GM21723 (cell line): ENCODE measurements at regions not wholly inside any gene's neighbourhood (a gene's known extent, or its start where the extent isn't known, plus 50 kb on each side); places are given as distances from the start of the nearest gene placed in this dataset.
"Not testable (repeated sequence)": the region's sequence is repeated elsewhere in the genome, so short reads cannot be mapped to it uniquely, and the experiment has no call there.

ENCODE experiments used
- ATAC-seq: cut with Tn5 transposase; IDR thresholded peaks from one replicate; pipeline ENCODE4 v1.9.1; 2021; ENCODE audit warnings: mild to moderate bottlenecking, moderate library complexity; ENCODE audit not compliant: unreplicated experiment

DNA sequence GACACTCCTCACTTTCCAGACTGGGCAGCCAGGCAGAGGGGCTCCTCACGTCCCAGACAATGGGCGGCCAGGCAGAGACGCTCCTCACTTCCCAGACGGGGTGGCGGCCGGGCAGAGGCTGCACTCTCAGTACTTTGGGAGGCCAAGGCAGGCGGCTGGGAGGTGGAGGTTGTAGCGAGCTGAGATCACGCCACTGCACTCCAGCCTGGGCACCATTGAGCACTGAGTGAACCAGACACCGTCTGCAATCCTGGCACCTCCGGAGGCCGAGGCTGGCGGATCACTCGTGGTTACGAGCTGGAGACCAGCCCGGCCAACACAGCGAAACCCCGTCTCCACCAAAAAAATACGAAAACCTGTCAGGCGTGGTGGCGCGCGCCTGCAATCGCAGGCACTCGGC is 134.1 kb upstream of the BOD1L1 start:
- not testable (repeated sequence) for ATAC-seq

DNA sequence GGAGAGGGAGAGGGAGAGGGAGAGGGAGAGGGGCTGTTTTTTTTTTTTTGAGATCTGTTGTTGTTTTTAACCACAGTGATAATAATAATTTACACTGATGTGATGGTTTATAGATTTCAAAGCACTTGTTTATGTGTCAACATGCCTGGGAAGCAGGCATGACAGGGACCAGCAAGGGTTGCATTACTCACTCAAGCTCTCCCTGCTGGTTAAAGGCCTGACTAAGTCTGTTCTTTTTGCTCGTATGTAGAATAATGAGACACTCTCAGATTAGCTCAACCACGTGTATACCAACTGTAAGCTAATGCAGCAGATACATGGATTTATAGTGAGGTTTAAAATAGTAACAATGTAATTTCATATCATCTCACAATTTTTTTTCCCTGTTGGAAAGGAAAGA is 134.6 kb upstream of the BOD1L1 start:
- ATAC-seq = no peak

DNA sequence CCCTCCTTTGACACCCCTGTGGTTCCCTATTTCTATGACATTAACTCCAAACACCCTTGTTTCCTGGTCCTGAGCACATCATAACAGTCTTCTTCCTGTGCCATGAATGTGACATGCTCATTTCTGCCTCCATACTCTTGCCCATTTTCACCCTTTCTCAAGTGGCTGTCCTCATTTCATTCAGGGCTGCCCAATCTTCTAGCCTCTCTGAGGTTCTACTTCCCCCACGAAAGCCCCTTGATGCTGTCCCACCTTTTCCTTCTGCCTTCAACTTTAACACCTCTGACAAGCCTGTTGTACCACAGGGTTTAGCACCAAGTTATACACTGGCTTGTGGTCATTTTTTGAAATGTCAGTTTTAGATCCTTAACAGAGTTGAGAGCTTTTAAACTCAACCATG is 136.2 kb upstream of the BOD1L1 start:
- no peak for ATAC-seq

DNA sequence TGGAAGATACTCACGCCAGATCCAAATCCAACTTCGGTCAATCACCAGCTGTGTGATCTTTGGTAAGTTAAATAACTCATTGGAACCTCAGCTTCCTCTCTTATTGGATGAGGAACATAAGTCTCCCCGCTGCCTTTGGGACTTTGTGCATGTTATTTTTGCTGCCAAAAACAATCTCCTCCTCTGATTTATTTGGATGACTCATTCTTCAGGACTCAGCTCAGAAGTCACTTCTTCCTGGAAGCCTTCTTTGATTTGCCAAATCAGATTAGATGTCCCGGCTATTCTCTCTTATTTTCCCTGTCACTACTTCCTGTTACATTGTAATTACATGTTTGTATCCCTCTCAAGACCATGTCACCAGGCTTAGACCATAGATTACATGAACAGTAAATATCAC is 138.0 kb upstream of the BOD1L1 start:
- no peak for ATAC-seq

DNA sequence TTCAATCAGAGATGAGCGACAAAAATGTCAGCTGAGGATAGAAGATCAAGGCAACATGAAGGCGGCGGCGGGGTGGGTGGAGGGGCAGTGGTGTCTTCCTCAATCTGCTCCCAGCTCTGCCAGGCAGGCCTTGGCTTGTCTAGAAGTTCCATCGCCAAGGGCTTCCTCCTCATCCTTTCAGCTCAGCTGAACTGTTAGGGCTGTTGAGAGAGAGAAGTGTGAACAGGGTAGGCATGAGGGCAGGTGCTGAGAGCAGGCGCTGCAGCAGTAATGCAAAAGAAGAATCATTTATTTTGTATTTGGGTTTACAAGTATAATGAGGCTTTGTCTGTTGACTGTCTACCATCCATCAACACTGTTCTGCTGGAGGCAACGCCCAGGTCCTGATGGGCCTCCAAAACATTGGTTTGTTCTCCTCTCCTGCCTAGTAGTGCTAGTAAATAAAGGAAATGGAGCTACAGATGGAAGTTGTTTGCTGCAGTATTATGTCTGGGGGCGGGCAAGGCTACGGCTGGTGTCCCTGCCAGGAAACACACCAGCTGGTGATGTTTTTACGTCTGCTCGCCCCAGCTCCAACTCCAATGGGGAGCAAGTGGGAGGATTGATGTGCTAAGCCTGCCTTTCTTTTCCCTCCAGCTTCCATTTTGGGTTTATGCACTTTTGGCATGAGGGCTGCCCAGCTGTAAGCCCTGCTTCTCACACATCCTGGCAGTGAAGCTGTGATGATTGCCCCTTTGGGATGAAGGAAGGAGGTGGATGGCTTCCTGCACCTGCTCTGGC is 139.4 kb upstream of the BOD1L1 start:
- no peak for ATAC-seq

DNA sequence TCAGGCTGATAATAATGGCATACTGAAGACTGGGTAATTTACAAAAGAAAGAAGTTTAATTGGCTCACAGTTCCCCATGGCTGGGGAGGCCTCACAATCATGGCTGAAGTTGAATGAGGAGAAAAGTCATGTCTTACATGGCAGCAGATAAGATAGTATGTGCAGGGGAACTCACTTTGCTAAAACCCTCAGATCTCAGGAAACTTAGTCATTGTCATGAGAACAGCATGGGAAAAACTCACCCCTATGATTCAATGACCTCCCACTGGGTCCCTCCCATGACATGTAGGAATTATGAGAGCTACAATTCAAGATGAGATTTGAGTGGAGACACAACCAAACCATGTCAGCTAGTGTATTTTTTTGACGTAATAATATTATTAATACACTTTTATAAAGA is 149.8 kb upstream of the BOD1L1 start:
- no peak for ATAC-seq

DNA sequence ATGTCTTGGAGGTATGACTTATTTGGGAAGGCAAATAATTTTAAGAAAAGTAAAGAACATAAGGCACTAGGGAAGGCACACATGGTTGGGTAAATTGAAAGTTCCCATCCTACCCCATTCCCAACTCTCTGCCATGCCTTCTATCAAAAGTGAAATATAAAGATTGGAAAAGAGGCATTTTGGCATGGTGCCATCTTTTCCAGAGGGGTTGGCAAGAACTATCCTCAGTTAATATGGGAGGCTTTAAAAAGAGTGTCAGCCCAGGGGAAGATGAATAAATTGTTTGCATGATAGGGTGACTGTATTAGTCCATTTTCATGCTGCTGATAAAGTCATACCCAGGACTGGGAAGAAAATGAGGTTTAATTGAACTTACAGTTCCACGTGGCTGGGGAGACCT is 150.8 kb upstream of the BOD1L1 start:
- ATAC-seq = no peak

DNA sequence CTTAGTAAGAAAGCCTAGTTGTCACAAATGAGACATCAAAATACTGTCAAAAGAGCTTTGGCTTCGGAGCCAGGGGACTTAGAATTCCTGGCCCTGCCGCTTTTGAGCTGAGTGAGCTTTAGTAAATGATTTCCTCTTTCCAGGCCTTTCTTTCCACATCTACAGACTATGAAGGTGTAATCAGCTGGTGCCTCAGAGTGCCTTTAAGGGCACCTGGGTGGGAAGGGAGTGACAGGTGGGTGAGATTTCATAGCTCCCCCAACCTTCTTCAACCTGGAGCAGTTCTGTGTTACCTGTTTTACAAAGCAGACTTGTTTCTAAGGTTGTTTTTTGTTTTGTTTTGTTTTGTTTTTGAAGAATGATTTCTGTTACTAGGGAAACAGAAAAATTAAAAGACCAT is 154.7 kb upstream of the BOD1L1 start:
- no peak for ATAC-seq

DNA sequence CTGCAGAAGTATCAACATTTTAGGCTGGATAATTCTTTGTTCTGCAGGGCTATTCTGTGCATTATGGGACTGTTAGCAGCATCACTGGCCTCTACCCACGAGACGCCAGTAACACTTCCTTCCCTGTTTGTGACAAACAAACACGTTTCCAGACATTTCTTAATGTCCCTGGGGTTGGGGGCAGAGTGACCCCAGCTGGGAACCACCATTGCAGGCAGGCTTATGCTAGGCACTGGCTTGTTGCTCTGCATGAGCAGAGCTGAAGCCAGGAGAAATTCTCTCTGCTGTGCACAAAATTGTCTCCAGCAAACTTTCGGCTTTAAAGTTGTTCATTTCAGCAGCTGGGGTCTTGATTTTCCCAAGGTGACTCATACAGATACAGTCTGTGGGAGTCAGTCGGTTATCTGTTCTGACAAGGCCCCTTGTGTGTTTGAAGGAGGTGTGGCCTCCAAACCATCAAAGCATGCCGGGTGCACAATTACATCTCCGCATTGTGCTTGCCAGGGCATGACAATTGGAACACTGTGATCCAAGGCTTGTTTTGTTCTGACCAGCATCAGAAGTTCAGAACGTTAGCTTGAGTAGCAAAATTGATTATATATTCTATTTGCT is 156.4 kb upstream of the BOD1L1 start:
- ATAC-seq = no peak

DNA sequence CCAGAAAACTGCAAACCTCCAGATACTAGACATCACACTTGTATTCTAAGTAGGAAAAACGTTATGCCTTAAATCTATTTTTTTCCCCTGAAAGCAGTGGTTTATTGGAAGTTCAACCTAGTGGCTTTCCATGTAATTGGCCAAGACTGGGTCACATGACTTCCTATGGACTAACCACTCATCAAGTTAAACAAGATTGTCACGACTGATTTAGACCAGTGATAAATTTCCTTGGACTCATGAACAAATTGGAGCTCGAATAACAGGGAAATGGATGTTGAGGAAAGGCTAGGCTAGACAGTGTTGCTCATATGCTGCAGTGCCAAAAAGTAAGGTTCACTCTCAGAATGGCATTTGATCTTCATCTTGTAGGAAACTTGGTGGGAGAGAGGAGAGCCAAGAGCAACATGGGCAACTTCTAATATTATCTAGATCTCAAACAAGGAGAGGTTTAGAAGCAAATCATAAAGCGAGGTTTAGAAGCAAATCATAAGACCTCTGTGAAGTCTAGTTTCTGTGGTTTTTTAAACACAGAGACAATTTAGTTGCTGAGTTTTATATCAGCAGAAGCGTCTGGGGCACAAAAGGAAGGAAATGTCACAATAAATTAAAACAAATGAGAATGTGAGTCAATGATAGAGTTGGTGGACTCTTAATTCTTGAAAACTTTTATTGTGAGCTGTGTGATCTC is 165.6 kb upstream of the BOD1L1 start:
- ATAC-seq = no peak

DNA sequence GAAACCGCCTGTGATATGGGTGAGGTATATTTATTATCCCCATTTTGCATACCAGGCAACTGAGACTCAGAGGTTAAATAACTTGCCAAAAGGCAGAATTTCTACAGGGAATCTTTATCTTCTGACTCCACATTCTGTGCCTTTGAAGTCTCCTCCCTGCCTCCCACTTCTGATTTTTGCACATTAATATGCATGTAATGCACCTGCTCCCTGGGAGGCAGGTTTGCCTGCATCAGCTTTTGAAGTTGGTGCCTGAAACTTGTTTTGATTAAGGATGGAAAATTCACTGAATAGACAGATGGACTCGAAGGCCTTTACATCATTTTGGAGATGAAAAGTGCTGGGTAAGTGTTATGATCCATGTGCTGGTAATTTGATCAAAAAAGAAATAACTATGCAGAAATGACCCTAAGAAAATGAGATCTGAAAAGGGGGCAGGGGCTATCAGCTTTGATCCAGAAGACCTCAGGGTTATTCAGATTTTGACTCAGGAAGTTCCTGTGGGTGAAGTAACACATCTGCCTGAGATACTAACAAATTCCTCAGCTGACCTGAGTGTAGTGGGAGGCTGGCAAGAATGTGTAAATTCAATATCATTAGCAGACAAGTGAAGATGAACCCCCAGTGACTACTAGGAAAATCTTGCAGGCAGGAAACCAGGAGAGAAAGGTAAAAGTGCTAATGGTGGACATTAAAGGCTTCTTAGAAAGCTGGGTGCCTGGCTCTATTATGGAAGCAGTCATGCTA is 167.5 kb upstream of the BOD1L1 start:
- no peak for ATAC-seq

DNA sequence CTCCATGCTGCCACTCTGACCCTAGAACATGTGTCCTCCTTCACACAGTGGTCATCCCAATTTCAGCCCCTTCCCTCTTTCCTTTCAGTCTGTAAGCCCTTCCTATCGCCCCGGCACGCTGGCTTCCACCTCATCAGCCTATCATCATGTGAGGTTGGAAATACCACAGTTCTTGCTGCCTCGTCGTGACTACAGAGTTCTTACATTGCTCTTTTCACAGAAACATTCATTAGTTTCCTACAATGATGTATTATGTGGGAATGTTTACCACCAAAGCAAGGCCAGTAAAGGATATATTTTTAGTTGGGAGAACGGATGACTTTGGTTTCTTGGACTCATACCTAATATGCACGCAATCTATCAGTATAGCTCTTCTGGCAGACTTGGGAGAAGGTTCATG is 169.5 kb upstream of the BOD1L1 start:
- ATAC-seq = no peak

DNA sequence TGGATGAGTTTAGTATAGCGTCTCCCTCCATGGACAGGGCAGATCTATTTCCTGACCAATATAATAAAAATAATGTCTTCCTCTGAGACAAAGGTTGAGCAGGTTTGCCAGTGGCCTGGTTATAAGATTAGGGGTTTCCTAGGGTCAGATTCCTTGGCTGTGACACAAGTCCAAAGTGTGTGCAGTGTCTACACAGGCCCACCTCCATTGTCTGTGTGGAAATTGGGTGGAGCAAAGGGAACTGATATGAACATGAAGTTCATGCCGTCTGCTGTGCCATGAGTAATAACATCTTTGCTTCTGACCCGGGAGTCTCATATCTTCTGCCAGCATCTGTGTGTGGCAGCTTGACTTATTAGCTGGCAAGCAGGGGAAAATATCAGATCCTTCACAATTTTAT is 187.7 kb upstream of the BOD1L1 start:
- no peak for ATAC-seq

DNA sequence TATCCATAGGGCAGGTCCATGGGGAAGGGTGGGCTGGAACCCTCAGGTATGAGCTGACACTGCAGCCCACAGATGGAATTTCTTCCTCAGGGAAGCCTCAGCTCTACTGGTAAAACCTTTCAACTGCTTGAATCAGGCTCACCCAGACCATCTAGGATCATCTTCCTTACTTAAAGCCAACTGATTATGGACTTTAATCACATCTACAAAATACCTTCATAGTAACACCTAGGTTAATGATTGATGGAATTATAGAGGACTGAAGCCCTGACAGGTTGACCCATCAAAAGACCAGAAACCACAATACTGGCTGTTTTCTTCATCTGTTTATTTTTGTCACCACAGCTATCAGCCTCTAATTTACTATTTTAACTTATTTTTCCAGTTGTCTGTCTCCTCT is 188.9 kb upstream of the BOD1L1 start:
- ATAC-seq = no peak

DNA sequence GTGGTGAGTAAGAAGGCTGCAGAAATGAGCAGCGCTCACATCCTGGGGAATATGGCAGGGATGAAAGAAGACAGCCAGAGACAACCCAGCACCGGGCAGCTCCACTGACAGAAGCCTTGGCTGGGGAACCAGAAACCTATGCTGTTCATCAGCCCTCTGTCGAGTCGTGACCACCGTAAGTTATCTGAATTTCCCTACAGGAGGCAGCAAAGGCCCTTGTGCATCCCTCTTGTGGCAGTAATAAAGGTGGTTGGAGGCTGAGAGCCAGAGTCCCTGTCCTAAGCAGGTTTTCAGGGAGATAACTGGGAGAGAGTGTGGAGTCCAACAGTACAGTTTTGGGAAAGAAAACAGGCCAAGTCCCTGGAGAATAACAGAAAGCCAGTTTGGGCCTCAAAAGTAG is 194.0 kb upstream of the BOD1L1 start:
- ATAC-seq = no peak

DNA sequence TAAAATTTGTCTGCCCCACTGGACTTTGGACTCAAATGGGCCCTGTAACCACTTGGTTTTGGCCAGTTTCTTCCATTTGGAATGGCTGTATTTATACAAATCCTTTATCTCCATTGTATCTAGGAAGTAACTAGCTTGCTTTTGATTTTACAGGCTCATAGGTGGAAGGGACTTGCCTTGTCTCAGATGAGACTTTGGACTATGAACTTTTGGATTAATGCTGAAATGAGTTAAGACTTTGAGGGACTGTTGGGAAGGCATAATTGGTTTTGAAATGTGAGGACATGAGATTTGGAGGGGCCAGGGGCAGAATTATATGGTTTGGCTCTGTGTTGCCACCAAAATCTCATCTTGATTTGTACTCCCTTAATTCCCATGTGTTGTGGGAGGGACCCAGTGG is 198.3 kb upstream of the BOD1L1 start:
- not testable (repeated sequence) for ATAC-seq

DNA sequence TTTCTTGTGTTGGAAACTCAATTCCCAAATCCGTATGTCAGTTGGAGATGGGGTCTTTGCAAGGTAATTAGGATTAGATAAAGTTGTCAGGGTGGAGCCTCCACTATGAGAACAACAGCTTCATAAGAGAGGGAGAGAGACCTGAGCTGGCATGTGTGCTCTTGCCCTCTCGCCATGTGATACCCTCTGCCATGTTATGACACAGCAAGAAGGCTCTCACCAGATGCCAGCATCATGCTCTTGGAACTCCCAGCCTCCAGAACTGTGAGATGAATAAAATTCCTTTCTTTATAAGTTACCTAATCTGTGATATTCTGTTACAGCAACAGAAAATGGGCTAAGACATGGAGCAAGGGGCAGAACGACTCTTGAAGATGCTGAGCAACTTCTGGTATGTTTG is 201.9 kb upstream of the BOD1L1 start:
- no peak for ATAC-seq

DNA sequence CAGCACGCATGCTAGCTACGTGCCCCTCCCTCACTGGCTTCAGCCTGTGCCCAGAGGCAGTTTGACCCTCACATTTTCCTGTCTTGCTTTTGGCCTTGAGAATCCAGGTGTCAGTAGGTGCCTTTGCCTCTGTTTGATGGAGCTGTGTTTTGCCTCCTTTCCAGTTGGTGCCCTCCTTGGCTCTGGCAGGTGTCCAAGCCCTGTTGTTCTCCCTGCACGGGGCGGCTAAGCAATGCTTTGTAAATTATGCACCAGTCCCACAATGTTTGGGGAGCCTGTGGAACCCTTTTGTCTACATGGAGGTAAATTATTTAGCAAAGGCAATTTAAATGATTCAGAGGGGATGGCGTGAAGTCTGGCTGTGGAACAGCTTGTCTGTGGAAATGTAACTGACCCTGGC is 202.9 kb upstream of the BOD1L1 start:
- ATAC-seq = no peak

DNA sequence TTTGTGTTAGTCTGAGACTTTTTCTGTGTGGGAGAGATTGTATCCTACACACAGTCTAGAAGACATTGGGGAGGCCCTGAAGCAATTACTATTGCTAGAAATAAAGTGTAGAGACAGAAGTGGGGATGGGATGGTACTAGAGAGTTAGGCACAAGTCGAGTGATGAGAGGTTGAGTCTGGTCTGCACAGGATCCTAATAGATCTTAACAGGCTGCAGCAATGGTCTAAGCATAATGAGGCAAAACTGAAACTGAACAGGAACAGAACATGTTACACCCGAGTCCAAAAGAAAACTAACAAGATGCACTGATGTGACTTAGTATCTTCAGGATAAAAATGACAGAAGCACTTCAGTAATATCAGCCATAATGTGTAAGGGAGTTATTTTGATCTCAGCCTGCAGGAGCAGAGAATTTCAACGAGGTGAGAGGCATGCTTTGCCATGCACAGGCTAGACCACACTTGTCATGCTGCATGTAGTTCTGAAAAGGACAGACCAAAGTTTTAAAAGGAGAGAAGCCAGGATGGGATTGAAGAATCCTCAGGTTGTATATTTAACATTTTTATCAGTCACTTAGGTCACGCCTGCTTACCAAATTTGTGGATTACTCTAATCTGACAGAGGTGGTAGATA is 205.8 kb upstream of the BOD1L1 start:
- no peak for ATAC-seq

DNA sequence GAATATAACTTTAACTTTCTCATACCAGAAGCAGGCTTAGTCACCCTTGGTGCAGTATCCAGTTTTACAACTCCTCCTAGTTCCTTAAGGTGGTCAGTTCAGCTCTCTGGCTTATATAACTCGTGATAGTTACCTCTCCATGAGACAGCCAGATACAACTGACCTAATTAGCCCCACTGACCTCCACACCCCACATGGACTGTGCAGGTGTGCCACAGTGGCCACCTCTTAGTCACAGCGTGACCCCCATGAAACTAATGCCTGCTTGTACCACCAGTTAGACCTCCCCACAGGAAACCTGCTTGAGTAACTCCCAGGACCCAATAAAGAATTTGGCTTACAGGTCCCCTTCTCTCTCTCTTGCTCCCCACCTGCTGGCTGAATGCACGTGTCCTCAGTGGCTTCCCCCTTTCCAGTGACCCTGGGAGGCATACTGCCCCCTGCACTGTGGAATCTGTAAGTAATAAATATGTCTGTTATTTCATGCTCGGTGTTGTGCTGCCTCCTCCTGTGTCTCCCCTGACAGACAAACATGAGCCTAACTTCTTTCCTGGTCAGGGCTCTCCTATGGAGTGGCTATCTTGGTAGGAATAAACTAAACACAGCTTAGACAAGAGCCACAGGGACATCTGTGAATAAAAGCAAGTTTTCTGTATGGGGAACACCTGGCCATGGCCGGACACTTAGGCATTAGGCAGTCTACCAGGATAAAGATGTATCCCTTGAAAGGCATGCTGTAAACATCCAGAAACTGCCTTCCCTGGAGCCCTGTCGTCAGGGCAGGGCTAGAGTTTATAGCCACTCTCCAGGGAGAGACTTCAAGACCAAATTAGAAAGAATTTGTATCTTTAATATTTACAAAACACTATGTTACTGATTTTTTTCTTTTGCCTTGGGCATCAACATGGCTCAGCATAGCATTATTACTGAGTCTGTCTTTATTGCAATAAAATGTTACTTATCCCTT is 209.7 kb upstream of the BOD1L1 start:
- no peak for ATAC-seq
